ENCODE measurements at regions not wholly inside any gene's neighbourhood (a gene's known extent, or its start where the extent isn't known, plus 50 kb on each side); places are given as distances from the start of the nearest gene placed in this dataset.

DNA sequence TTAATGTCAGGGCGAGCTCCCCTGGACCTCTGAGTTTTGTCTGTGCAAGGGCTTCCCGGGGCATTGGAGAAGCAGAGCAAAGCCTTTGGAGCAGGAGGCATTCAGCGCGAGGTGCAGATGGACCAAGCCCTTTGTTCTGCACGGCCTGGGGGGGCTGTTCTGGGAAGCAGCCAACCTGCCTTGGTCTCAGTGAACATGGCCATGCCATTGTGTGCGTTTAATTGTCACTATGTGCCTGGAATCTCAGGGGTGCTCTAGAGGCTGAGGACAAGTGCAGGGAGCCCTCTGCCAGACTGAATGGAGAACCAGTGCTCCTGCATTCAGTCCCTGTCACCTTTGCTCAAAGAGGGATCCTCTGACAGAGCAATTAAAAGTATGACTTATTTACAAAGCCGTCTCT, 329.4 kb downstream of the IRX1 start:
- intact Hi-C loops (cut with micrococcal nuclease) = no loop called here
- no peaks in the 10 kb centered on the region for H3K79me2 ChIP-seq (ENCODE audit: control insufficient read depth, insufficient read depth, low read length)
- H3K4me3 ChIP-seq (ENCODE audit: control extremely low read depth in 1 of 5, extremely low read depth in 1 of 5, insufficient read depth in 1 of 5, low read depth in 2 of 5, low read length in 4 of 5) = no peak overlapping the region
- WGBS (ENCODE audit: insufficient coverage) = 82% methylated on average over 7 of the region's 7 CpGs
- Mint-ChIP-seq H3K27me3 (no peaks in the 10 kb centered on the region), H3K9me3 (ENCODE audit: insufficient read depth) (no peaks in the 10 kb centered on the region), H3K27ac (no peak overlapping the region), H3K4me1 (no peaks in the 10 kb centered on the region), H3K4me3 (no peak overlapping the region)
- ATAC-seq (ENCODE audit: low read depth) (no peak), DNase-seq (no peak)
- no peak overlapping the region for H3K4me2 ChIP-seq (replicated peaks; ENCODE audit: low read depth, low read length, poor library complexity, severe bottlenecking)
- no peak overlapping the region for H3K9ac ChIP-seq (ENCODE audit: low read length)
- no peaks in the 10 kb centered on the region for H3K27me3 ChIP-seq (replicated peaks in 1 of 4; ENCODE audit: control extremely low read depth in 1 of 4, control insufficient read depth in 3 of 4, insufficient read depth in 4 of 4, low read length in 3 of 4)
- no peak for TF ChIP-seq EZH2 (IDR thresholded peaks at IDR 0.05; ENCODE audit: borderline replicate concordance, insufficient read depth, low read depth, low read length, poor library complexity, severe bottlenecking)
- TF ChIP-seq, protein P1, sequence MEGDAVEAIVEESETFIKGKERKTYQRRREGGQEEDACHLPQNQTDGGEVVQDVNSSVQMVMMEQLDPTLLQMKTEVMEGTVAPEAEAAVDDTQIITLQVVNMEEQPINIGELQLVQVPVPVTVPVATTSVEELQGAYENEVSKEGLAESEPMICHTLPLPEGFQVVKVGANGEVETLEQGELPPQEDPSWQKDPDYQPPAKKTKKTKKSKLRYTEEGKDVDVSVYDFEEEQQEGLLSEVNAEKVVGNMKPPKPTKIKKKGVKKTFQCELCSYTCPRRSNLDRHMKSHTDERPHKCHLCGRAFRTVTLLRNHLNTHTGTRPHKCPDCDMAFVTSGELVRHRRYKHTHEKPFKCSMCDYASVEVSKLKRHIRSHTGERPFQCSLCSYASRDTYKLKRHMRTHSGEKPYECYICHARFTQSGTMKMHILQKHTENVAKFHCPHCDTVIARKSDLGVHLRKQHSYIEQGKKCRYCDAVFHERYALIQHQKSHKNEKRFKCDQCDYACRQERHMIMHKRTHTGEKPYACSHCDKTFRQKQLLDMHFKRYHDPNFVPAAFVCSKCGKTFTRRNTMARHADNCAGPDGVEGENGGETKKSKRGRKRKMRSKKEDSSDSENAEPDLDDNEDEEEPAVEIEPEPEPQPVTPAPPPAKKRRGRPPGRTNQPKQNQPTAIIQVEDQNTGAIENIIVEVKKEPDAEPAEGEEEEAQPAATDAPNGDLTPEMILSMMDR (IDR thresholded peaks at IDR 0.05) = no peak
- no peak overlapping the region for H2AFZ ChIP-seq (ENCODE audit: insufficient read depth, low read depth, low read length, poor library complexity, severe bottlenecking)
- POLR2A ChIA-PET = no interaction called here
- CTCF ChIA-PET = no interaction called here
- H4K20me1 ChIP-seq (ENCODE audit: control insufficient read depth, insufficient read depth, low read length, poor library complexity, severe bottlenecking) = no peaks in the 10 kb centered on the region
- H3K9me3 ChIP-seq (ENCODE audit: control extremely low read depth in 1 of 3, control insufficient read depth in 2 of 3, insufficient read depth in 1 of 3, low read length in 2 of 3) = peaks cover 0 to 6% (median 0%) of the 10 kb centered on the region in 3 donors
- H3K36me3 ChIP-seq (replicated peaks in 1 of 2; ENCODE audit: control extremely low read depth in 1 of 2, control insufficient read depth in 1 of 2, extremely low read depth in 1 of 2, insufficient read depth in 2 of 2, low read length in 1 of 2) = no peaks in the 10 kb centered on the region
- no peaks in the 10 kb centered on the region for H3K4me1 ChIP-seq (ENCODE audit: control insufficient read depth in 2 of 2, insufficient read depth in 2 of 2, low read length in 2 of 2)
- H3K27ac ChIP-seq (ENCODE audit: low read length in 2 of 2) = no peak overlapping the region

GRCh38 chr5:3925935-3926334, 330.3 kb downstream of the IRX1 start:
- TF ChIP-seq, protein P1 (IDR thresholded peaks at IDR 0.05) = no peak
- no peak for TF ChIP-seq EZH2 (IDR thresholded peaks at IDR 0.05; ENCODE audit: borderline replicate concordance, insufficient read depth, low read depth, low read length, poor library complexity, severe bottlenecking)
- no peak overlapping the region for H2AFZ ChIP-seq (ENCODE audit: insufficient read depth, low read depth, low read length, poor library complexity, severe bottlenecking)
- peaks cover 0 to 6% (median 0%) of the 10 kb centered on the region in 3 donors for H3K9me3 ChIP-seq (ENCODE audit: control extremely low read depth in 1 of 3, control insufficient read depth in 2 of 3, insufficient read depth in 1 of 3, low read length in 2 of 3)
- Mint-ChIP-seq H3K27ac (no peak overlapping the region), H3K9me3 (ENCODE audit: insufficient read depth) (no peaks in the 10 kb centered on the region), H3K4me3 (no peak overlapping the region), H3K27me3 (no peaks in the 10 kb centered on the region), H3K4me1 (no peaks in the 10 kb centered on the region)
- H3K4me3 ChIP-seq (ENCODE audit: control extremely low read depth in 1 of 5, extremely low read depth in 1 of 5, insufficient read depth in 1 of 5, low read depth in 2 of 5, low read length in 4 of 5) = no peak overlapping the region
- POLR2A ChIA-PET = no interaction called here
- H3K79me2 ChIP-seq (ENCODE audit: control insufficient read depth, insufficient read depth, low read length) = no peaks in the 10 kb centered on the region
- no peak overlapping the region for H3K27ac ChIP-seq (ENCODE audit: low read length in 2 of 2)
- no peak for DNase-seq
- H4K20me1 ChIP-seq (ENCODE audit: control insufficient read depth, insufficient read depth, low read length, poor library complexity, severe bottlenecking) = no peaks in the 10 kb centered on the region
- intact Hi-C loops (cut with micrococcal nuclease) = no loop called here
- ATAC-seq (ENCODE audit: low read depth) = no peak
- no peak overlapping the region for H3K9ac ChIP-seq (ENCODE audit: low read length)
- no peaks in the 10 kb centered on the region for H3K36me3 ChIP-seq (replicated peaks in 1 of 2; ENCODE audit: control extremely low read depth in 1 of 2, control insufficient read depth in 1 of 2, extremely low read depth in 1 of 2, insufficient read depth in 2 of 2, low read length in 1 of 2)
- 90% methylated on average over 7 of the region's 8 CpGs for WGBS (ENCODE audit: insufficient coverage)
- no peak overlapping the region for H3K4me2 ChIP-seq (replicated peaks; ENCODE audit: low read depth, low read length, poor library complexity, severe bottlenecking)
- H3K4me1 ChIP-seq (ENCODE audit: control insufficient read depth in 2 of 2, insufficient read depth in 2 of 2, low read length in 2 of 2) = no peaks in the 10 kb centered on the region
- CTCF ChIA-PET = no interaction called here
- H3K27me3 ChIP-seq (replicated peaks in 1 of 4; ENCODE audit: control extremely low read depth in 1 of 4, control insufficient read depth in 3 of 4, insufficient read depth in 4 of 4, low read length in 3 of 4) = no peaks in the 10 kb centered on the region
